H9 (cell line): ENCODE measurements at regions not wholly inside any gene's neighbourhood (a gene's known extent, or its start where the extent isn't known, plus 50 kb on each side); places are given as distances from the start of the nearest gene placed in this dataset.

Experiments
- DNase-seq: peaks from one replicate; pipeline ENCODE4 v3.0.0-alpha.2; 2017
- H2AFZ ChIP-seq: one replicate; pipeline ENCODE4 v1.6.1; 2013; ENCODE audit warnings: mild to moderate bottlenecking, low read length, control low read depth, moderate library complexity
- H2AK5ac ChIP-seq: 2 replicates; pipeline ENCODE4 v1.6.1; 2013; ENCODE audit warnings: low read length, control low read depth, mixed read lengths; ENCODE audit not compliant: insufficient read length
- H2BK120ac ChIP-seq: one replicate; pipeline ENCODE4 v1.6.1; 2013; ENCODE audit warnings: low read depth, mild to moderate bottlenecking, low read length, control low read depth, inconsistent platforms; ENCODE audit not compliant: poor library complexity, severe bottlenecking
- H2BK12ac ChIP-seq: 2 replicates; pipeline ENCODE4 v1.6.1; 2013; ENCODE audit warnings: low read length, control low read depth, mixed read lengths, low read depth; ENCODE audit not compliant: insufficient read length
- H2BK15ac ChIP-seq: 2 replicates; pipeline ENCODE4 v1.6.1; 2013; ENCODE audit warnings: low read depth, low read length, control low read depth
- H2BK20ac ChIP-seq: one replicate; pipeline ENCODE4 v1.6.1; 2013; ENCODE audit warnings: low read depth, mild to moderate bottlenecking, low read length, control low read depth, inconsistent platforms; ENCODE audit not compliant: poor library complexity, severe bottlenecking
- H2BK5ac ChIP-seq: 2 replicates; pipeline ENCODE4 v1.6.1; 2013; ENCODE audit warnings: low read length, control low read depth, mixed read lengths; ENCODE audit not compliant: insufficient read length
- H3K14ac ChIP-seq: 2 replicates; pipeline ENCODE4 v1.6.1; 2013; ENCODE audit warnings: low read length, control low read depth; ENCODE audit not compliant: insufficient read depth
- H3K18ac ChIP-seq: 2 replicates; pipeline ENCODE4 v1.6.1; 2013; ENCODE audit warnings: low read depth, mild to moderate bottlenecking, mixed read lengths, low read length, control low read depth; ENCODE audit not compliant: insufficient read length
- H3K23ac ChIP-seq: 2 replicates; pipeline ENCODE4 v1.6.1; 2013; ENCODE audit warnings: low read length, control low read depth, mixed read lengths, low read depth; ENCODE audit not compliant: insufficient read length
- H3K23me2 ChIP-seq: 2 replicates; pipeline ENCODE4 v1.6.1; 2013; ENCODE audit warnings: low read depth, mild to moderate bottlenecking, mixed read lengths, low read length, control low read depth; ENCODE audit not compliant: insufficient read length, poor library complexity, severe bottlenecking
- H3K27ac ChIP-seq: 2 replicates; pipeline ENCODE4 v1.5.1; 2013; ENCODE audit warnings: low read length, control low read depth, mixed read lengths, low read depth; ENCODE audit not compliant: insufficient read length
- H3K27me3 ChIP-seq: 2 replicates; pipeline ENCODE4 v1.6.1; 2013; ENCODE audit warnings: low read length, control low read depth, inconsistent platforms; ENCODE audit not compliant: insufficient read depth
- H3K4ac ChIP-seq: 2 replicates; pipeline ENCODE4 v1.6.1; 2013; ENCODE audit warnings: low read depth, mild to moderate bottlenecking, control low read depth, inconsistent platforms, low read length, moderate library complexity
- H3K4me1 ChIP-seq: 2 replicates; pipeline ENCODE4 v1.6.1; 2013; ENCODE audit warnings: low read length, control low read depth, inconsistent platforms; ENCODE audit not compliant: insufficient read depth
- H3K4me2 ChIP-seq: 2 replicates; pipeline ENCODE4 v1.6.1; 2013; ENCODE audit warnings: low read length, control low read depth, mixed read lengths; ENCODE audit not compliant: insufficient read length, insufficient read depth
- H3K56ac ChIP-seq: 2 replicates; pipeline ENCODE4 v1.6.1; 2013; ENCODE audit warnings: low read depth, mild to moderate bottlenecking, mixed read lengths, low read length, control low read depth; ENCODE audit not compliant: insufficient read length
- H3K79me1 ChIP-seq: 2 replicates; pipeline ENCODE4 v1.6.1; 2013; ENCODE audit warnings: low read depth, mild to moderate bottlenecking, moderate library complexity, low read length, control low read depth, inconsistent platforms; ENCODE audit not compliant: insufficient read depth, poor library complexity, severe bottlenecking
- H3K79me2 ChIP-seq: 2 replicates; pipeline ENCODE4 v1.6.1; 2013; ENCODE audit warnings: low read length, control low read depth, inconsistent platforms; ENCODE audit not compliant: insufficient read depth
- H3K9ac ChIP-seq: 2 replicates; pipeline ENCODE4 v1.6.1; 2013; ENCODE audit warnings: low read length, control low read depth, mixed read lengths; ENCODE audit not compliant: insufficient read length; ENCODE audit errors: extremely low read depth
- H3K9me3 ChIP-seq: one replicate; pipeline ENCODE4 v1.6.1; 2013; ENCODE audit warnings: low read depth, low read length, inconsistent platforms; ENCODE audit not compliant: control insufficient read depth
- H3T11ph ChIP-seq: one replicate; pipeline ENCODE4 v1.6.1; 2013; ENCODE audit warnings: mild to moderate bottlenecking, low read length, control low read depth, inconsistent platforms
- H4K20me1 ChIP-seq: one replicate; pipeline ENCODE4 v1.6.1; 2013; ENCODE audit not compliant: control insufficient read depth, insufficient read length, insufficient read depth
- H4K5ac ChIP-seq: 2 replicates; pipeline ENCODE4 v1.6.1; 2013; ENCODE audit warnings: low read depth, mild to moderate bottlenecking, mixed read lengths, low read length, control low read depth; ENCODE audit not compliant: insufficient read length
- H4K8ac ChIP-seq: replicated peaks from 2 replicates; pipeline ENCODE4 v1.6.1; 2013; ENCODE audit warnings: low read length, control low read depth, mixed read lengths, low read depth; ENCODE audit not compliant: insufficient read length
- H4K91ac ChIP-seq: 2 replicates; pipeline ENCODE4 v1.6.1; 2013; ENCODE audit warnings: low read depth, mild to moderate bottlenecking, moderate library complexity, mixed read lengths, low read length, control low read depth; ENCODE audit not compliant: insufficient read length
- H3K27ac Mint-ChIP-seq, 3 experiments: 2 replicates in 2 of 3; 3 replicates in 1 of 3; pipeline ENCODE4 v1.8.0; 2020 to 2021; ENCODE audit warnings: mixed read lengths in 3 of 3, mild to moderate bottlenecking in 1 of 3, moderate library complexity in 1 of 3
- H3K27me3 Mint-ChIP-seq: 2 replicates; pipeline ENCODE4 v1.8.0; 2021; ENCODE audit warnings: low read depth, mild to moderate bottlenecking, moderate library complexity, mixed read lengths
- H3K36me3 Mint-ChIP-seq, 3 experiments: 2 replicates in 2 of 3; 3 replicates in 1 of 3; pipeline ENCODE4 v1.8.0; 2020 to 2021; ENCODE audit warnings: low read depth in 3 of 3, mixed read lengths in 3 of 3; ENCODE audit not compliant: insufficient read depth in 1 of 3
- H3K4me1 Mint-ChIP-seq, 2 experiments: 2 replicates each; pipeline ENCODE4 v1.8.0; 2020; ENCODE audit warnings: mixed read lengths in 2 of 2
- H3K4me3 Mint-ChIP-seq, 2 experiments: 2 replicates in 1 of 2; 3 replicates in 1 of 2; pipeline ENCODE4 v1.8.0; 2020 to 2021; ENCODE audit warnings: mild to moderate bottlenecking in 2 of 2, mixed read lengths in 2 of 2, moderate library complexity in 1 of 2
- H3K9me3 Mint-ChIP-seq, 2 experiments: 2 replicates in 1 of 2; 3 replicates in 1 of 2; pipeline ENCODE4 v1.8.0; 2020; ENCODE audit warnings: mild to moderate bottlenecking in 2 of 2, mixed read lengths in 2 of 2, moderate library complexity in 1 of 2
- CTCF ChIP-seq: fragments of 200-600 bp; sonication (generic); conservative IDR thresholded peaks from 3 replicates; pipeline ENCODE4 v1.8.0; 2021; ENCODE audit warnings: antibody characterized with exemption, mild to moderate bottlenecking
- WGBS: extraction: QIAGEN DNeasy Blood & Tissue Kit; methylation state at CpG from one replicate; pipeline ENCODE4 v1.1.7; 2013; ENCODE audit warnings: missing lambda C conversion rate, low lambda C conversion rate, mixed read lengths; ENCODE audit not compliant: insufficient read length; ENCODE audit errors: extremely low coverage; 5-methylcytosine and 5-hydroxymethylcytosine counted together

DNA sequence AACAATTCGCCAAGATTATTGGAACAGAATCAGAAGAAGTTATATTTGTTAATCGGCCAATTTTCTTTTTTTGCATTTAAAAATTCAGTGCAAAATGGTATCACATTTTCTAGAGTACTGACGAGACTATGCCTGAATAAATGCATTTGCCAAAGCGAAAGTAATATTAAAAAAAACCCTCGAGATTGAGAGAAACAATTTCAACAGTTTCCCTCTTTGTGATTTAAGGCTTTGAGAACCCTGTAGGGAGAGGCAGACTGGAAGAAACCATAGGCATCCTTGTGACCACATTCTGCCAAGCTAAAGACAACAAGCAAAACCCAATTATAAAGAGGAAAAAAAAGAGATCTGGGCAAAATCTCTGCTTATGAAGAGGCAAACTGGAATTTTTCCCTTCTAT is 218.1 kb upstream of the GK2 start:
- no peak overlapping the region for H2AFZ ChIP-seq
- H4K5ac ChIP-seq: no peak overlapping the region
- no peaks in the 10 kb centered on the region for H4K20me1 ChIP-seq
- no peak overlapping the region for H2BK20ac ChIP-seq
- H3K23me2 ChIP-seq: no peaks in the 10 kb centered on the region
- no peaks in the 10 kb centered on the region for H3K79me2 ChIP-seq
- no peak overlapping the region for H2BK120ac ChIP-seq
- no peak overlapping the region for H3K4ac ChIP-seq
- H4K91ac ChIP-seq: no peak overlapping the region
- no peak overlapping the region for H2AK5ac ChIP-seq
- no peak overlapping the region for H3K23ac ChIP-seq
- no peak overlapping the region for H3T11ph ChIP-seq
- WGBS: no CpG with 5 or more reads among the region's 5 CpGs
- Mint-ChIP-seq H3K9me3 (no peaks in the 10 kb centered on the region), H3K36me3 (no peaks in the 10 kb centered on the region), H3K4me1 (peaks cover 10 to 11% of the 10 kb centered on the region in 2 experiments), H3K27ac (no peak overlapping the region), H3K27me3 (no peaks in the 10 kb centered on the region), H3K4me3 (no peak overlapping the region)
- no peak for DNase-seq
- no peak overlapping the region for H3K4me2 ChIP-seq
- no peak overlapping the region for H3K18ac ChIP-seq
- no peaks in the 10 kb centered on the region for H3K4me1 ChIP-seq
- H3K56ac ChIP-seq: no peak overlapping the region
- H3K14ac ChIP-seq: no peak overlapping the region
- H3K79me1 ChIP-seq: no peaks in the 10 kb centered on the region
- no peak overlapping the region for H3K27ac ChIP-seq
- H4K8ac ChIP-seq: no peak overlapping the region
- no peak overlapping the region for H3K9ac ChIP-seq
- H2BK12ac ChIP-seq: no peak overlapping the region
- no peaks in the 10 kb centered on the region for H3K9me3 ChIP-seq
- no peaks in the 10 kb centered on the region for H3K27me3 ChIP-seq
- H2BK5ac ChIP-seq: no peak overlapping the region
- no peak overlapping the region for H2BK15ac ChIP-seq
- no peak for TF ChIP-seq CTCF
